ENCODE measurements at regions not wholly inside any gene's neighbourhood (a gene's known extent, or its start where the extent isn't known, plus 50 kb on each side); places are given as distances from the start of the nearest gene placed in this dataset.

DNA sequence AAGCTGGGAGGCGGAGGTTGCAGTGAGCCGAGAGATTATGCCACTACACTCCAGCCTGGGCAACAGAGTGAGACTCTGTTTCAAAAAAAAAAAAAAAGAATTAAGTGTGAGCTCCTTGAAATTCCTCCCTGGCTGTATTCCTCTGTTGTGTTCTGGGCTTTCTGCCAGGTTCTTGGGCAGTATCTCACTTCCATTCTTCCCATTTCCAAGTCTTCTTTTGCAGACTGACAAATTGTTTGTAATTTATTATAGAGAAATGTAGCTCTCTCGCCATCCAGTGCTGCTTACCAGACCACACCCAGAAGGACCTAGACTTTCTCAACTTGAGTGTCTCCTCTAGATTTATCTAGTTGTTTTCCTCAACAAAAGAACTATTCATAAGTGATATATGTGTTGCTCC lies 105.0 kb upstream of the ADGRL2 start:
- DNase-seq: no peak

DNA sequence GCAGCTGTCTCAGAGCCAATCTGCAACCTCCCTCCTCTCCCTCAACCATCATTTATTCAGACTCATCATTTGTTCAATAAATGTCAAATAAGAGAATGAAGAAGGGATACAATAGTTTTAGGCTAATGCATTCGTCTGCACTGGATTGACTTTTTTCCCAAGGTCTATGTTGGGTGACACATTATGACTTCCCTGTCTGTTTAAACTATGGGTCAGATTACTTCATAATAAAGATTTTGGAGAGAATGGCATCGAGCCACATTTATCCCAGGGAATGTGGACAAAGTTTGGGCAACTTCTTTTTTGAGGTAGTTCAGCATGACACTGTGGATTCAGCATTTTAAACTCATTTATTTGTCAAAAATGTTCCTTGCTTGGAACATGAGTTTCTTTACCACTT lies 107.4 kb upstream of the ADGRL2 start:
- no peak for DNase-seq

DNA sequence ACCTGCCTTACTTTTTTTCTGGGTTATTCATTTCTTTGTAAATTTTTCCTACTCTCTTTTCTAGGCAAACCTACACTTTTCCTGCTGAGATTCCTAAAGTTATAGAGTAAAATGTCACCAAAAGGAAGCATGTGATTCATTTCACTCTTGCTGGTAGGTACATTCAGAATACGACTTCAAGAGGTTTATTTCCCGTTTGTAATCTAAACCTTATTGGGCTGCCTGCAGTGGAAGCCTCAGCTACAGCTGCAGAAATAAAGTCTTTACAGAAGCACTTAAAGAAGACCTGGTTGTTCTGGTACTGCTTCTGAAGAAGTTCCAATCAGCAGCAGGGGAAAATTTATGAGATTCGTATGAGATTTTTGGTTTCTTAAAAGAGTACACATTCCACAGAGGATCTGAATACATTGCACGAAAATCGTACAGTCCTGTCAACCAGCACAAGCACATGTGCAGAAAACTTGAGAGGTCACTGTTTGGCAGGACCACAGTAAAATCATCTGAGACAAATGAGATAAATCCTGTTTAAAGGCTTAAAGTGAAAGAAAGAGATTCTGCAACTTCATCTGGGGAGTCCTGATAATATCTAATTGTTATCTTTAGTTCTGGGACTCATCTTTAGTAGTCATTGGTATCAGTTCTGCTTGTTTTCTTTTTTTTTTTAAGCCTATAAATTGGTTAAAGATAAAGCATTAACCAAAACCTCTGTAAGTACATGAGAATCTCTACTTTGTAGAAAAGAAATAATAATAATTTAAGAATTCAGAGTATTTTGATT lies 109.9 kb upstream of the ADGRL2 start:
- DNase-seq: no peak

DNA sequence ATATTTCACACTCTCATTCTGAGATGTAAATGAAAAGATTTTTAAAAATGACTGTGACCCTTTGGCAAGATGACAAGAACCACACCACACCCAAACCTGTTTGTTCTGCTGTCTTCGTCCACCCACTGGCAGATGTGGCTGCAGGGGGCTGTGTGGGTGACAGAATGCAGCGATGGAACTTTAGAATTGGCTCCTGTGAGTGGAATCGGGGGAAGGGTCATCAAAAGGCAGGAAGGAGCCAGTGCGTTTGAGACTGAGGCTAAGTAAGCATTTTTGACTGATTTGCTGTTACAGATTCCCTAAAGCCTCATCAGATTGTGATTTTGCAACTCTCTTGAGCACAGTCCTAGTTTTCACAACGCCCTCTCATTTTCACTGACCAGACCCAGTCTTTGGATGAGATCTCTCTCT lies 111.2 kb upstream of the ADGRL2 start:
- DNase-seq: no peak

DNA sequence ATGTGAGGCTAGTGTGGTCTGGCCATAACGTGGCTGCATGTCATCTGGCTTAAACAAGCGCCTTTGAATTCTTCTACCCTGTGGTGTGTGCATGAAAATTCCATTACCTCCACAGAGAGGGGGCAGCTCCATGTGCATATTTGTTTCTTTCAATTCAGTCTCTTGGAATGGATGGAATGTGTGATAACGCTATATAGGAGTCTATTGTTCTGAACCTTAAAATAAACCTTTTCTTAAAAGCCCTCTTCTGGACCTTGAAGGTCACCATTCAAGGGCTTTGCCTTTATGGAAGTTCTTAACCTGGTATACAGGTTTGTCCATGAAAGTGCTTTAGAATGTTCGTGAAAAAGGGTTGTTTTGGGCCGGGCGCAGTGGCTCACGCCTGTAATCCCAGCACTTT lies 118.2 kb upstream of the ADGRL2 start:
- DNase-seq: no peak

DNA sequence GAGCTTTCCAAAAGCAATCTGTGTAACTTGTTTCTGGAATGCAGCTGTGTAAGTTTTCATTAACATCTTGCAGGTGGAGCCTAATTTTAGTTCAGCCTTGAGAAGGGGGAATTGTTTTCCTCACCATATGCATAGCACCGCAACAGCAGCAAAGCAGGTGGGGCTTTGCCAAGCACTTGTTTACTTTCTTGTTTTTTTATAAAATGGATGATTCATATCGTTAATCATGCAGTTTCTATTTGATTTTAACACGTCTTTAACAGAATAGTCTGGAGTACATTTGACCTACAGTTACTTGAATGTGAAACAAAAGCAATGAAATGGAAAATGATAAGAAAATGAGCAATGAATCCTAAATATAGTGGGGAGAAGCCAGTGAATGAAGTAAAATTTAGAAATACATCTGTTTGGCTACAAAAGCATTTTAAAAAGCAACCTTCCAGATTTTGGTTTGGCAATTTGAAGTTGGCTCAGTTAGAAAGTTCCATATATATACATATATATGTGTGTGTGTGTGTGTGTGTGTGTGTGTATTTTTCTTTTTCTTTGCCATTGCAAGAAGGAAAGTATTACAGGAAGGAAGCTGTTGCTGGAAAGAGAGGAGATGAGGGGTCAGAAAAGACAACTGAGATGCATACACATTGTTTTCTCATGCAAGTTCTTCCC lies 119.0 kb upstream of the ADGRL2 start:
- DNase-seq: no peak

DNA sequence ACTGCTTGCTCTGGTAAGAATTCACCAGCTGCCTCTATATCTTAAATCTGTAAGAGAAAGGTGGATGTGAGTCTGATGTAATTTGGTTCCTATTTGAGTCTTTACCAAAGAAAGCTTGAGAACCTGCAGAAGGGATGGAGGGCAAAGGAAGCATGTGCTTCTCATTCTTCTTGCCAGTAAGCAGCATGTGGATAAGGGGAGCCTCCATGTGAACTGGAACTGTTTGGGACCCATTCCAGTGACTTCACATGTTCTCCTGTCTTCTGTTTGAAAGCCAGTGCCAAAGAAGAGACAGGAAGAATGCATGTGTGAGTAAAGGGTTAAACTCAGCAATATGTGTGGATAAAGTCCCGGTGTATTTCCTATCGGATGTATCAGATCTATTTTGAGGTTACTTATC lies 119.6 kb upstream of the ADGRL2 start:
- no peak for DNase-seq

DNA sequence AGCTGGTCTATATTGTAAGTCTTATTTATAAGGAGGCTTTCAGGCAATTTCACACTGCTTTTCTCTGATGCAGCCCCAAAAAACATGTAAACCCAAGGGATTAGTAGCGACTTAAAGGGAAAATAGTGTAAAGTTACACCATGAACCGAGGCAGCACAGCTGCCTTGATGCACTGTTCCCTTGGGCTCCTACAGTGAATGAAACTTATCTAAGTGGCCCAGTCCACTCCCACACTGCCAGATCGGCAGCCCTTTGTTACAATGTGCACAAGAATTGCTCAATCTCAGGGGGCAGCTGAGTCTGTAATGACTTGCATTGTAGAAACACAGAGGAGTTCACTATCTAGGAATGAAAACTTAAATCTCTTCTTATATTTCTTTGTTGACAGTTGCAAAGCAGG lies 120.8 kb upstream of the ADGRL2 start:
- DNase-seq: no peak

DNA sequence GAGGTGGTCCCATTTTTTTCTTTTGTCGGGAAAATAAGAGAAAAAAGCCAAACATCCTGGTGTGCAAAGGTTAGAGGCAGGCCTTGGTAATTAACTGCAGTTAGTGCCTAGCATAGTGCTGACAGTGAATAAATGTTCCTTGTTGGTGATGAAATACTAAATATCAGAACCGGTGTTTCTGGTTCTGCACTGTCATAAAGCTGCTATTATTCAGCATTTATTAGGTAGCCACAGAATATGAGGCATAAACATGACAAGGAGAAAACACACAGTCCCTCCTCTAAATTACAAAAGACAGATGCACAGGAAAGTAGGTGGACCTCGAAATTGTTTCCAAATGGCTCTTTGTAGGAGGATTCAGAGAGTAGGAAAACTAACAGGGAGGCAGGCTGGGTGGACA lies 122.0 kb upstream of the ADGRL2 start:
- DNase-seq: no peak

DNA sequence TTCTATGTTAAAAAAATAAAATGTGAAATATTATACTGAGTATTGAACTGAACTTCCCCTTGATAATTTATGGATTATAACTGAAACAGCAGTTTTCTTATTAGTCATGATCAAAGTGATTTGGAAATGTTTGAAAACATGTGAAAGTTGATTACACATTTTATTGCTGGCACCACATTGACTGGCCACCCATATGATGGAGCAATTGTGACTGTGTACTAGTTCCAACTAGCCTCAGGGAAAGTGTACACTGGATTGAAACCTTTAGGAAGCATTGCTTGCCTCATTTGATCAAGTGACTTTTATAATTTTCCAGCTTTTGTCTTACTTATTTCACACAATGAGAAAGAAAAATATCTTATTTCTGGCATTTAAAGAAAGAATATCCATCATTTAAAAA lies 128.0 kb upstream of the ADGRL2 start:
- no peak for DNase-seq

DNA sequence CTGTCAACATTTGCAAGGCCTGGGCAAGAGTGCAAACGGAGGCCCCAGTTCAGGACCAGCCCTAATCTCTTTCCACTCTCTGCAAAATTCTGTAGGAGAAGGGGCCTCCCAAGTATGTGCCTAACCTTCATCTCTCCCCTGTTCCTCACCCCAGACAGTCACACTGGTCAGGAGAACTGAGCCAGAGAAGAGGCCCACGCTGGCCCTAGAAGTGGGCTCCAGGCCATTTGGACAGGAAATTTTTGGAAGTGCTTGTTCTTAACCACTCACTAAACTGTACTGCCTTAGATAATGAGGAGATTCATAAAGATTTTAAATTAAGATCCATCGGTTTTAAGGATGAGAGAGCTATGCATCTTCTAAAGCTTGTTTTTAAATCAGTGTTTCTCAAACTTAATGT lies 129.7 kb upstream of the ADGRL2 start:
- no peak for DNase-seq

DNA sequence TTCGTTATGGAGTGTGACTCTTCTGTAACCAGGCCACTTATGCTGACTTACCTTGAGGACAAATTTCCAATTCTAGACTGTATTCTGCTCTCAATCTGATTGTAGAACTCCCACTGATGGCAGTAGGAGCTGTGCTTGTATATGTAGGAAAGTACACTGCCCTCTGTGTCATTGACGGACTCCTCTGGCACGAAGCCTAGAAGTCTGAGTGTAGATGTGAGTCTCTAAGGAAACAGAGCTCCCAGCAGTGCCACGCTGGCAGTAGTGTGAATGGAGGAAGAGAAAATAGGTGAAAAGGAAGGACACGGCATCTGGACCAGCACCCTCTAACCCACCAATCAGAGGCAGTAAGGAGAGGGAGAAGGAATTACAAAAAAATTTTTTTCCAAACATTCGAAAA lies 130.4 kb upstream of the ADGRL2 start:
- no peak for DNase-seq

DNA sequence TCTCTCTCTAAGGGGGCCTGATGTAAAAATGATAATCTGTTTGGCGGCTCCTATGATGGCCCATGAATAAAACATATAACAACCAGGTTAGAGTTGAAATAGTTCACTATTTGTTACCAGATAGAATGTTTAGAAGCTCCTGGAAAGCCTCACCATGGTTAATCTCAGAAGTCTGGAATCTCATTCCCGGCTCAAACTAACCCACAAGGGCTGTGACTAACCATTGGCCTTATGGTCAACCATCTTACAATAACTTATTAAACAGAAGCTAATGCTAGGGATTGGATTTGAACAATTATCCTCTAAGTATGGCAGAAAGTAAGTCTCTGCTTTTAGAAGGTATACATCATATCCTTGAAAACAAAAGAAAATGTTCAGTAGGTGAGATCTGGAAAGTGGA lies 134.1 kb upstream of the ADGRL2 start:
- no peak for DNase-seq

DNA sequence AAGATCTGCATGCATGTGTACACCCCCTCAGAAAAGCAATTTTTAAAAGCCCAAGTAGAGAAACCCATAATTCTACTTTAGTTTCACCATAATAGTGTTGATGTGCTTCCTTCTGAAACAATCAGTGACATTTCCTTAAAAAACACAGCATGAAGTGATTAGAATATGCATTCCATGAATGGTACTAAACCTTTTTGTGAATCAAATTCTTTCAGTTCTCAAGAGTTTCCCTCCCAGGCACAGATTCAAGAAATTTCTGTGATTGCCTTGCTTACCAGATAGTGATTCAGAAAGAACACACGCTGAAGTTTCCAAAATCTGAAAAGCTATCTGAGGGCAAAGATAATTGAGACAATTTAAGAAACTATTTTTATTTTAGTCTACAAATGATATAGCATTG lies 136.4 kb upstream of the ADGRL2 start:
- no peak for DNase-seq

DNA sequence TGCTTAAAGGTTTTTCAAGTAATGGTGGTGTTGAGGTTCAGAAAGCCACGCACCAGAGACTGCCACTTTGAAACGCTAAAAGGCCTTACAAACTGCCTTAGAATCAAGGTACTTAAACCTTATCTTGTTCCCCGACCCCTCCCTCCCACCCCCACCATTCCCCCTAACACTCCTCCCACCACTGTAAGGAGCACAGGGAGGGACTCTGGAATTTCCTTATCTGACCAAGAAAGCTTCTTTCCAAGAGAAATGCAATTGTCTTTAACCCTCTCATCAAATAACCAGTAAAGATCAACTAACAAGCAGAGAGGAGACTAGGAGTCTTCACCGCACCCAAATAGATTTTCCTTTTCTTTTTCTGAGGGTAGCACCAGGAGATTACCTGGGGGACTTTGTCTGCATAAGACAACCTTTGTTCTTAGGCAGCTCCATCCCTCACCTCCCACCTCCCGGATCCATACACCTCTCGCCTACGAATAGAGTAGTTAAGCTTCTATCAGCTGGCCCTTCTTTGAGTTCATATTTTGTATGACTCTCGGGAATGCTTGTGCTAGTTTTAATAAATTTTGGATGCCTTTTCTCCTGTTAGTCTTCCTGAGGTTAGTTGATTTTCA lies 137.7 kb upstream of the ADGRL2 start:
- no peak for DNase-seq

DNA sequence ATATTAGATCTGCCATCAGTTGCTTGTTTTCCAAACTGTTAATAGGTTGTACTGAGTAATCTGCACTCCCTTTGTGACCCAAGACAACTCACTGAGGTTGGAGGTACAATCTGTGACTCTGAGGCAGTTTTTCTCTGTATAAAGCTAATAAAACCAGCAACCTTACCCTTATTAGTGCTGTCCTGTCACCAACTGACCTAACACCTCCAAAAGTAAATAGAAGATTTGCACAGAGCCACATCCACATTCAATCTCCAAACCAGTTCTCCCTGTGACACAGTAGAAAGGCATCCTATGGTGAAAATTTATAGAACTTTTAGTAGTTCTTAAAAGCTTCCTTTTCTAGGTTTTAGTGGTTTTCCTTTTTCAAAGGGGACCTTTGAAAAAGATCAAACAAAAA lies 140.4 kb upstream of the ADGRL2 start:
- no peak for DNase-seq

DNA sequence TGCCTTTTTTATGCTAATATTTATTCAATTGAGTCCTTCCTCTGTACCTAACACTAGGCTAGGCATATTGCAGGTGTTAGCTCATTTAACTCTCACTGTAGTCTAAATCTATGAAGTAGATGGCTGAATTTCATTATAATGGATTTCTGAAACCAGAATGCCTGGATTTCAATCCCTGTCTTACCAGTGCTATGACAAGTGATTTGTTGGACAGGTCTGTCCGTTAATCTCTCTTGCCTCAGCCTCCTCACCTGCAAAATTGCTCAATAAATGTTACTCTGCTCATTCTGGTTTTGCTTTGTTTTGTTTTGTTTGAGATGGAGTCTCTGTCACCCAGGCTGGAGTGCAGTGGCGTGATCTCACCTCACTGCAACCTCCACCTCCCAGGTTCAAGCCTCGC lies 146.1 kb upstream of the ADGRL2 start:
- DNase-seq: no peak

DNA sequence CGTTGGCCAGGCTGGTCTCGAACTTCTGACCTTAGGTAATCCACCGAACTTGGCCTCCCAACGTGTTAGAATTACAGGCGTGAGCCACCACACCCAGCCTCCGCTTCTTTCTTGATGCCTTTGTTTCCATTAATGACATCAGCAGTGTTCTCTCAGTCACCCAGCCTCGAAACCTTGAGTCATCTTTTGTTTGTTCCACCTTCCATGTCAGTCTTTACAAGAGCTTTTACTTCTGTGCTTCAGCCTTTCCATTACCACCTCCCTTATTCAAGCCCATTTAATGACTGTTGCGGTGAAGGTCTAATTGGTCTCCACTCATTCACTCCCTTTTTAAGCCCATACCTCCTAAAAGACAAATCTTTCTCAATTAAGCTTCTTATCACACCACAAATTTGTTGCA lies 146.6 kb upstream of the ADGRL2 start:
- no peak for DNase-seq

DNA sequence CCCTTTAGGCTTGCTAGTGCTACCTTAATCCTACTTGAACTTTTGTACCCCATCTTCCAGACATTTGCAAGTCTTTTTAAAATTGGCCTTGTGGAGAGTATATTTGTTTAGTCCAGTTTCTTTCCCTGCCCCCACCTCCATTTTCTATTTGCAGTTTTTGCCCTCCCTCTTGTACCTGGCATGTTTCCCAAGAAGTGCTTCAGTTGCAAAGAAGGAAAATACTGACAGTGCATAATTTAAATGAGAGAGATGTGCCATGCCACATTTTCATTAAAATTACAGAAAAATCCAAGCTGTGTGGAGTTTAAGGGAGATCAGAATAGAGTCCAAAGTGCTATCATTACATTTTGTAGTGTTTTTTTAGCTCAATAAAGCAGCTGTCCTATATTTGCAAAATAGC lies 150.0 kb upstream of the ADGRL2 start:
- no peak for DNase-seq

DNA sequence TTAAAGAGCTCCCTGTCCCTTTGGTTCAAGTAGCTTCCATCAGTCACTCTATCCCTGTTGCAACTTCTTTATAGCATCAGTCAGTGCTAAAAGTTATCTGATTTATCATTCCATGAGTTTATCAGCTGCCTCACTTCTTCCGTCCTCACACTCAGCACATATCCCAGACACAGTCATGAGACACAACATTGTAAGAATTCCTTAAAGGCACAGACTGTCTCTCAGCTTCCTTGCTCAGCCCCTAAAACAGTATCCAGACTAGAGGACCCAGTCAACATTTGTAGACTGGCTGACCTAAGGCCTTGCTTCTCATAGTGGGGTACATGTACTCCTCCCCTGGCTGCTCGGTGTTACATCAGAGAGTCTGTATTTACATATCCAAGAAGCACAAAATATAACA lies 164.9 kb upstream of the ADGRL2 start:
- no peak for DNase-seq

DNA sequence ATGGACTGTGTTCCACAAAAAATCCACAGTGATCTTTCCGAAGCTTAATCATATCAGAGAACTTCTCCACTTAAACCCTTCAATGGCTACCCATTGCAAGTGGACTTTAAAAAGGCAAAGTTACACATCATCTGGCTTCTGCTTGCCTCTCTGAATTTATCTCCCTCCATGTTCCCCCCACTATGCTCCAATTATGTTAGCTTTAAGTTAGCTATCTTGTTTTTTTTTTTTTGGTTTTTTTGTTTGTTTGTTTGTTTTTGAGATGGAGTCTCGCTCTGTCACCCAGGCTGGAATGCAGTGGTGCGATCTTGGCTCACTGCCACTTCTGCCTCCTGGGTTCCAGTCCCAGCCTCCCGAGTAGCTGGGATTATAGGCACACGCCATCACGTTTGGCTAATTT lies 166.4 kb upstream of the ADGRL2 start:
- no peak for DNase-seq

DNA sequence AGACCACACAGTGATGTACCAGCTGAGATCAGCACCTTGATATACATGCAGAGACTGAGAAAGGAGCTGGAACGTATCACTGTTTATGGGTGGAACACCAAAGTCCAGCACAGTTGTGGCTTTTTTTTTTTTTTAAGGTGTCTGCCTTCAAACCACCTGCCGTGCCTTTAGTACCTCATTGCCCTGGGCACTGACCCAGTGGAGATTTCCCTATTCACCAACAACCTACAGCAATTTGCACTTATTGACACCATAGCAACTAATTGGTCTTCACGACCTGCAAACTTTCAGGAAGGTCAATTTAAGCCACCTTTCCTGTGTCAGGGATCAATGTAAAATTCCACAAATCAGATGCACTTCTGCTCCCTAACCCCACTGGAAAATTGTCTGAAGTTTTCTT lies 181.6 kb upstream of the ADGRL2 start:
- no peak for DNase-seq

DNA sequence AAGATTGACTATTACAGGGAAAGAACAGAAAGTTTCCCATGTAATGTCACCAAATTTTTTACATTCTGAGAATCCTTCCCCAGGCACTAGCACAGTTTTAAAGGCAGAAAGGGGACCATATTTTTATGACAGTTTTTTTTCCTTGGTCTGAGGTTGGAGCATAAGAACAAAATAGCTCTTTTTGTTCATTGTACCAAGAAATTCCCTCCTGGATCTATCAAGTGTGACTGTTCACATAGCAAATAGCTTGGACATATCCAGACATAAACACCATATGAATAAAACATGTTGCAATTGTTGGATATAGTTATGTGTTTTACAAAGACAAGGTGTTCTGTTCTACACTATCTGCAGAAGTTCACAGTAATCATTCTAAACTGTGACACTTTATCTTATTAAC lies 182.4 kb upstream of the ADGRL2 start:
- no peak for DNase-seq

DNA sequence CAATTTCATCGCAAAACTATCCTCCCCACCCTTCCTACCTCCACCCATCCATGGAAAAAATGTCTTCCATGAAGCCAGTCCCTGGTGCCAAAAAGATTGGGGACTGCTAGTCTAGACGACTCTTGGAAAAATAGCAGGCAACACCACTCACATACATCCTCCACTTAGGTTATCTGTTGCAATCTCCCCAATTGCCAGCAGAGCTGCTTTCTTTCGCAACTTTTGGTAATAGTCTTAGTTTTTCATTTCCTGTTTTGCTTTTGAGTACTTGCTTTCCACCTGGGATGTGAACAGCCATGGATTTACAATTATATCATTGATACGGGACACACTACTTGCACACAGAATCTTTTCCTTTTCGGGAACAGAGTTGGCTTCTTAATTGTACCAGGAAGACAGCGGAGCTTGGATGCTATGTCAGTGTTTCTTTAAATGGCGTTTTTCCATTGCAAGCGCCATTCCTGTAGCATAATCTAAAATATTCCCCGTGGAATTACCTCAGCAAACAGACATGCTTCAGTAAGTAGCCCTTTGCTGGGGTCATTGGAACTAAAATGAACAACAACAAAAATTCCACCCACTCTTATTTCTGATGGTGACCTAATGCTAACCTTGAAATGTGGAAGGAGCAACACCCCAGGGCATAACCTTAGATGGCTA lies 183.3 kb upstream of the ADGRL2 start:
- DNase-seq: no peak
